GM21737 (cell line): ENCODE measurements at regions not wholly inside any gene's neighbourhood (a gene's known extent, or its start where the extent isn't known, plus 50 kb on each side); places are given as distances from the start of the nearest gene placed in this dataset.

Experiments
- ATAC-seq: cut with Tn5 transposase; IDR thresholded peaks from one replicate; pipeline ENCODE4 v1.9.1; 2021; ENCODE audit warnings: mild to moderate bottlenecking, moderate library complexity; ENCODE audit not compliant: unreplicated experiment

DNA sequence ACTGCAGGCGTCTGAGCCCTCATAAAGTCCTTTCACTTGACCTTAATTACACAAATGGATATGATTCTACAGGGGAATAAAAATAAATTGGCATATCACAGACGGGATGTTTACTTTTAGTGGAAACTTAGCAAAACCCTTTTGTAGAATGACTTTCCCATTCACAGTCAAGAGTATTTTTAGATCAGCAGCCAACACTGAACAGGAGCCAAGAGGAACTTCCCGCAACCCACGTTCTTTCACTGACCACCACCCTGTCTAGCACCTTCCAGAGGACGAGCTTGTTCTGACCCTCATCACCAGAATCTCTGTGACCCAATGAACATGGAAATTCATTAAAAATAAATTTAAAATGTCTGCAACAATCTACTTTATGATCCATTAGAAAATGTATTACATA is 119.0 kb upstream of the SNTG2 start:
- no peak for ATAC-seq

DNA sequence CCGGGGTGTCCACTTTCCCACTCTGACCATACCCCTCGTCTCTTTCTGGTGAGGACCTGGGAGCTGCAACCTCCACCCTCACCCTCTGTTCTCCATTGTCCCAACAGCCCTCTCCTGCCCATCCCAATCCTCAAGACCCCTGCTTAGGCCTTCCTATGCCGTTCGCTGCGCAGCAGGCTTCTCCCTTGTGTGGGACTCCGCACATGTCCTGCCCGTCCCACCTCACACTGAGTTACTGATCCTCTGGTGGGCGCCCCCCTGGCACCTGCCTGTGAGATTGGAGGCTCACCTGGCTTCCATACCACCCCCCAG is 119.5 kb upstream of the SNTG2 start:
- ATAC-seq = no peak

DNA sequence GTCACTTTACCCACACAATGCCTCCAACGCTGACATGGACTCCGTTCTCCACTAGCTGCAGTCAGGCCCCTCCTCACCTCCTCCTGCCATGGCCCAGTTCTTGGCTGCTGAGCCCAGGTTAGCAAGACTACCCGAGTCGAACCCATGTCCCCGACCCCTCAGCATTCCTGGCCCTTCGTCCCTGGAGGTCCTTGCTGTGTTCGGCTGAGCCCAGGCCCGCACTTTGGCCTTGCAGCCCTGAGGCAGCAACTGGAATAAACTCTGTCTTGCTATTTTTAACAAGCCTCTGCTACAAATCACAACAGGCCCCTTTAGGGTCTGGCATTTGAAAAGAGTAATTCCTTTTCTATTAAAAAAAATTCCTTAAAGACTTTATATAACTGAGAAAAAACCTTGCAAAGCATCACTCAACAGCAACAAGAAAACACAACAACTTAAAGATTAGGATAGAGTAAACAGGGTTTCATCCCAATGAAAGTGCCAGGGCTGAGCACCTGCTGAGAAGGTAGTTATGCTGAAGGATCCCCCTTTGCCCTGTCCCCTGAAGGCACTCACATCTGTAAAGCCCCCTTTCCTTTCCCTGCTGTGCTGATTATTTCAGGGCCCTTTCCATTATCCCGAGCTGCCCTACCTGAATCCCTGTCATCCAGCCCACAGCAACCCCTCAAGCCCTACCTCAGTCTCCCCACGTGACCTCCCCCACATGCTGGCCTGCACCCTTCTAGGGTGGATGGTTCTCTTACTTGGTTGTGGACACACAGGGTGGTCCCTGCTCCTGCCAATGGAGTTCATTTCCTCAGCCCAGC is 120.0 kb upstream of the SNTG2 start:
- ATAC-seq = no peak

- ATAC-seq = no peak
These were observed 121.6 kb upstream of the SNTG2 start for GRCh38 chr2:829047-829446.

- no peak for ATAC-seq
These were observed 125.7 kb upstream of the SNTG2 start for GRCh38 chr2:824954-825353.

DNA sequence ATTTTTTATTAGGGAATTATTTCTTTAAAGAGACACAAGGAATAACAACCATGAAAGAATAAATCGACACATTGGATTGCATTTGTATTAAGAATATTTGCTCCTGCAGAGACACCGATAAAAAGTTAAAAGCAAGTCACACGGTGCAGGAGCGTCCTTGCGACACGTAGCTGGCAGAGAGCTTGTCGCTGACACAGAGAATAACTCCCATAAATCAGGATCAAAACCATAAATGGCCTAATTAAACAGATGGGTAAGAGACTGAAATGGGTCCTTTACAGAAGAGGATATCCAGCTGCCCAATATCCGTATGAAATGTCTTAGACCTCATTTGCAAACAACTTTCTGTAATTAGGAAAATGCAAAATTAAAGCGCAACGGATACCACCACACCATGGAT is 126.1 kb upstream of the SNTG2 start:
- no peak for ATAC-seq

- ATAC-seq = no peak
These were observed 129.1 kb upstream of the SNTG2 start for GRCh38 chr2:821546-821945.

DNA sequence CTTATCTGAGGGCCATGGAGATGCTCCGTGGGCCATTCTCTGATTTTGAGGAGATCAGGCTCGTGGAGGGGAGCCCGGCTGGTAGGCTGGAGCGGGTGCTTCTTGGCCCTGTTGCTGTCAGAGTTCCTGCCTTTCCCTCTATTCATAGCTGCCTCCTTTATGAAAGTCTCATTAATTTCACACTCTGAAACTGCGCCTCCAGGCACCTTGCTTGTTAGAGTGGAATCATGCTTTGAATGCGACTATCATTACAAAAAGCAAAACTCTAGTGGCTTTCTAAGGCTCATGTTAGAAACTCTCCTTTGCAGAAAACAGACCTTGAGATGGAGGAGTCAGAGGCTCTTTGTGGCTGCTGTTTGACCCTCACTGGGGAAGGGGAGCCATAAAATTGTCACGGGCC is 131.0 kb upstream of the SNTG2 start:
- ATAC-seq = no peak

DNA sequence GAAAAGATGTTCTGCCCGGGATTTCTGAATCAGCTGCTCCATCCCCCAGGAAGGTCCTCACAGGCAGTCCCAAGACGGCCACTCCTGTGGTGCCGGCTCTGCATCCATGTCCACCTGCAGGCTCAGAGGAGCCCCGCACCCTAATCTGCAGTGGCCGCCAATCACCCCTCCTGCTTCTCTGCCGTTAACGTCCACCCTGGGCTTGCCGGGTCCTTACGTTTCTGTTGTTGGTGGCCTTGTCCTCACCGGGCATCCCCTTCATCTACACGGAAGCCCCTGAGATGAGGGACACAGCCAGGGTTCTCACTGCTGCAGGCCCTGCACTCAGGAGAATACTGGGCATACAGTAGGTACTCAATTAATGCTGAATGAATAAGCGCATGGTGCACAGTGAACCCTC is 131.5 kb upstream of the SNTG2 start:
- ATAC-seq = no peak

DNA sequence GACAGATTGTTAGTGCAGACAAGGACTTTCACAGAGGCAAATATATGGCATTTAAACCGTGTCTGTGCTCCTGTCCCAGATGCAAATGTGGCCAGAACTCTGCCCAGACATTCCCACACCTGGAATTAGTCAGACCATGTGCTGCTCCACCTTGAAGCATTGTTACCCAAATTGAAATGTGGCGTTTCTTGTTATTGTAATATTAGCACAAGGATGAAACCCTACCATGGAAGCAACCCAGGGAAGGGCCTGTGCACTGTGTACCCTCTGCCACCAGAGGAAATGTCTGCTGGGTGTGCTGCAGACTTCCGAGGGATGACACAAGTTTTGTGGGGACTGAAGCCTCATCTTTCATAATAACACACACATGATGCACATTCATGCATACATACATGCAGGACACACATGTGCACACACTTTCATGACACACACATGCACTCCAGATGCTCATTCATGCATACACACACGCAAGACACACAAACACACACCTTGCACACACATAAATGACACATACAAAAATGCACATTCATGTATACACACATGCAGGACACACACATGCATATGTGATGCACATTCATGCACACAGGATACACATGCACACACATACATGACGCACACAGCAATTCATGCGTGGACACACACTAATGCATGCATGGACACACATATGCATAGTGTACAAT is 133.2 kb upstream of the SNTG2 start:
- ATAC-seq = no peak

DNA sequence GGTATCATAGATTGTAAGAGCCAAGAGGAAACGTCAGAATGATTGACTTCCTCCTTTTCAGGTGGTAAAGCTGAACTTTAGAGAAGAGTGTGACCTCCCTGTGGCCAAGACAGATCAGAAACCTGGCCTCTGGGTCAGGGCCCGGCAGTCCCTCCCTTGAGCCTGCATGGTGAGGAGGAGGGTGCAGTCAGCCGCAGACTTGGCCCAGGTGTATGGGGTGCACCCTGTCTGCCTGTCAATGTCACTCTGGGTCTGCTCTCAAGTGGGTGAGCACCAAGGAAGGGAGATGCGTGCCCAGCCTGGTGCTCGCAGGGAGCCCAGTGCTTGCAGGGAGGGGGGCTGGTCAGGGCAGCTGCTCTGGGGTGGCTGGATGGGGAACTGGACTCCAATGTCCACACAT is 134.4 kb upstream of the SNTG2 start:
- ATAC-seq = no peak

DNA sequence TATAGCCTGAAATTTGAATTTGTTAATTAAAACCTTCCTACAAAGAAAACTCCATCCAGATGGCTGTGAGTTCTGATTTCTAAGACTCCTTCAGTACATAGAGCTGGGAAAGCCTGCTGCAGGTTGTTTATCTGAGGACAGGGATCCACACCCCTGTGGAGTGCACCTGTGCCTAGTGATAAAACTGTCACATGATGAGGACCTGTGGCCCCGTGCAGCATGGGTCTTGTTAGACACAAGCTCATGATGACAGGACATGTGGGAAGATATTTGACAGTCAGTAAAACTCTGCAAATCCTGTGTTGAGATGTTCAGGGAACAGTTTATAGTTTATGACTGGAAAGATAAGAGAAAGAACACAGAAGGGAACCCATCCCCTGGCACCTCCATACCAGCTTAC is 133.2 kb upstream of the TMEM18 start:
- no peak for ATAC-seq

- no peak for ATAC-seq
These were observed 130.1 kb upstream of the TMEM18 start for GRCh38 chr2:807300-807699.

GRCh38 chr2:805664-806063 is 128.5 kb upstream of the TMEM18 start:
- no peak for ATAC-seq

DNA sequence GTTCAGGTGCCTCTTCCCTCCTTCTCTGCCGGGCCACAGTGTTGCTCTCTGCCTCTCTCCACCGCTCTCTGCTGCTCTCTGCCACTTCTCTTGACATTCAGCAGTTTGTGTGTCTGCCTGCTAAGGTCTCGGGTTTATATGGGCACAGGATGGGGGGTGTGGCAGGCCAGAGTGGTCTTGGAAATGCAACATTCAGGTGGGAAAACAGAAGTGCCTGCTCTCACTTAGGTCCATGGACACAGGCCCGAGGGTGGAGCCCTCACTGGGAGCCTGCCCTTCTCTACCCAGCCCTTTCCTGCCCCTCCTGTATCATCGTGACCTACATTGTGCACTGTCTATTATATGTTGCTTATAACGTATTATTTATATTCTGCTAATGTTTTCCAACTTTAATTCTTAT is 120.8 kb upstream of the TMEM18 start:
- ATAC-seq = no peak

DNA sequence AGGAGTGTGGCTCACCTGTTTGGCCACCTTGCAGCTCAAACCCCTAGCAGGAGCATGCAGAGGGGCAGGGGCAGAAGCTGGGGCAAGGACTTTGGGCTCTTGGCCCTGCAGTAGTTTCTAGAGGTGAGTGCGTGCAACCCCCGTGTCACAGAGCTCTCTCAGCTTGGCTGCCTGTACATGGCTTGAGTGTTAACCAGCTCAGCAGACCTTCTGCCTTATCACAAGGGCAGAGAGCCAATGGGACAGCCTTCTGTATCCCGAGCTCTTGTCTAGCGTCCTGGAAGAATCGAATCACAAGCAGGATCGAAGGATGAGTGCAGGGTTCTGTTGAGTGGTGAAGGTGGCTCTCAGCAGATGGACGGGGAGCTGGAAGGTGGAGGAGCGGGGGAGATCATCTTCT is 120.3 kb upstream of the TMEM18 start:
- ATAC-seq = no peak

DNA sequence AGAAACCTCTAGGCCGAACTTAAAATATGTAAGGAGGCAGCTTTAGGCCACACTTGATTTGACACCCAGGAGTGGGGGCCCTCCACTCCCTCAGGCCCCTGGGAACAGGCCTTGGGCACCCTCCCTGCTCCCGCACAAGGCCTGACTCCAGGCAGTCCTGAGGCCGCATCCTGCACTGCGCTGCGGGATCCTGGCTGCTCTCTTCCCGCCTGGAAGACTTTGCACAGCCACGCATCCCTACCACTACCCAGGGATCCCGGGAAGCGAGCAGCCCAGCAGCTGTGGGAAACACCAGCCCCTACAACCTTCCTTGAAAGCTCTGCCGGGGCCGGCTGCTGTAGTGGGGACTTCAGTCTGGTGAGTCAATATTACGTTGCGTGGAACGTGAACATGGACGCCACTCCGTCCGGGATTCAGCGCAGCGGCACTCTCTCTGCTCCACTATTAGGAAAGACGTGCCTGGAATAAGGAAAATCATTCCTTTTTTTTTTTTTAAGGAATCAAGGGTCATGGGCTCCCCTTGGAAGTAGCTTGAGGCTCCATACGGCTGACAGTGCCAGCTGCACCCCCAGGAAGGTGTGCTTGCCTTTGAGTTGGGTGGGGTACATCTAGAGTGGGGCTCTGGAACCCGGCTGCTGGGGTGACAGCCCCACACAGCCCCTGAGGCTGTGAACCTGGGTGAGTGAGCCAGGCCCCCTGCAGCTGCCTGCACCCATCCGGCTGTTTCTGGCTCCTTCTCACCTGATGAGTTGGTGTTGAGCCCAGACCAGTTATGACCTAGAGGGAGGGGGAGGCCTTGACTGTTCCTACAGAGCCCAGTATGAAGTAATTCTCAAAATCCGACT is 119.2 kb upstream of the TMEM18 start:
- no peak for ATAC-seq

DNA sequence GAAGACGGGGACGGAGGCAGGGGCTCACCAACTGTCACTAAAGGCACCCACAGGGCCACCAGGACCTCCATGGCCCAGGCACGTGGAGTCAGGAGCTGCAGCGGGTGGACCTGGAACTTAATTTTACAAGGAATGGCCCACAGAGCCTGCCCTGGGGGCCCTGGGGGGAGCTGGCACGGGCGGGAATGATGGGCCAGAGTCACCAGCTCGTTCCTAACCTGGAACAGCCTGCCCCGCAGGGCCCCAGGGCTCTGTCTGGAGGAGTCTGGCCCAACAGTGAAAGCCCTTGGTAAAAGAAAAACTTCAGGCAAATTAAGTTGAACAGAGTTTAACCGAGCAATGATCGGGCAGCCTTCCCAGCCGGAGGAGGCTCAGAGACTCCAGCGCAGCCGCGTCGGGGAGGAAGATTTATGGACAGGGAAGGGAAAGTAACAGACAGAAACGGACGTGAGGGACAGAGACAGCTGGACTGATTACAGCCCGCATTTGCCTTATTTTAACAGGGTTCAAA is 118.4 kb upstream of the TMEM18 start:
- no peak for ATAC-seq

DNA sequence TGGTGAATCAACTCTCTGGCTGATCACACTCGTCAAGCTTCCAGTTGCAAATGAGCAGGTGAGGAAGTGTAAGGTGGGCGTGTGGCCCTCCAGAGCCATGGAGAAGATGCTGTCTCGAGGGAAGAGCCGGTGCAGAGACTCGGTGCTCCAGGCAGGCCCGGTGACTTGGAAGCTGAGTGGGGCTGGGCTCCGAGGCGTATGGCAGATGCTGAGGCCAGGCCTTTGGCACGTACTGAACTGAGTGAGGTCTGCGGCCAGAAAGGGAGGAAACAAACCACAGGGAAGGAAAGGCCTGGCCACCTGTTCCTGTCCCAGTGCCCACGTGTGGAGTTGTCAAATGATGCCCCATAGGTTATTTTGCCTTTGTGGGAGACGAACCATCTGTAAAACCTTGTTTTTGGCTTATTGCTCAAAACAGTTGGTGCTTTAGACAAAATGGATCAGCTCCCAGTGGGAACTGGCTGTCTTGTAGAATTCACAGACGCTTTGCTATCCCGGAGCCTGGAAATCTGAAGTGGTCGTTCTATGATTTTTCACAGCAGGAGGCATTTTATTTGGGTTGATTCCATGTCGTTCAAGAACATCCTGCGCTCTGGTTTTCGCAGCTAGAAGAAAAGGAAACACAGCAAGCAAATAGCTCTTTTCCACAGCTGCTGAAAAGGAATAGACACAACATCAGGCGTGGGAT is 117.5 kb upstream of the TMEM18 start:
- no peak for ATAC-seq

GRCh38 chr2:793236-793635 is 116.0 kb upstream of the TMEM18 start:
- no peak for ATAC-seq

- ATAC-seq = no peak
These were observed 115.5 kb upstream of the TMEM18 start for GRCh38 chr2:792687-793086.
